Astrocyte of the cerebellum (primary cell): ENCODE measurements at regions not wholly inside any gene's neighbourhood (a gene's known extent, or its start where the extent isn't known, plus 50 kb on each side); places are given as distances from the start of the nearest gene placed in this dataset.

ENCODE experiments used
- DNase-seq: peaks from one replicate; pipeline ENCODE4 v3.0.0-alpha.2; 2011; ENCODE audit warnings: low read depth
- H3K4me3 ChIP-seq: 2 replicates; pipeline ENCODE4 v1.5.1; 2011; ENCODE audit warnings: mild to moderate bottlenecking, low read depth, low read length, moderate library complexity
- in situ Hi-C: cut with HindIII; loops from 2 replicates; pipeline ENCODE4 v1.10.0; 2017; ENCODE audit warnings: low sequenced_read_pairs
- TF ChIP-seq, protein P1 (sequence below): IDR thresholded peaks from 2 replicates; pipeline ENCODE4 v1.5.1; 2012; ENCODE audit warnings: low read length, low read depth, moderate library complexity, mild to moderate bottlenecking; ENCODE audit errors: missing control alignments

DNA sequence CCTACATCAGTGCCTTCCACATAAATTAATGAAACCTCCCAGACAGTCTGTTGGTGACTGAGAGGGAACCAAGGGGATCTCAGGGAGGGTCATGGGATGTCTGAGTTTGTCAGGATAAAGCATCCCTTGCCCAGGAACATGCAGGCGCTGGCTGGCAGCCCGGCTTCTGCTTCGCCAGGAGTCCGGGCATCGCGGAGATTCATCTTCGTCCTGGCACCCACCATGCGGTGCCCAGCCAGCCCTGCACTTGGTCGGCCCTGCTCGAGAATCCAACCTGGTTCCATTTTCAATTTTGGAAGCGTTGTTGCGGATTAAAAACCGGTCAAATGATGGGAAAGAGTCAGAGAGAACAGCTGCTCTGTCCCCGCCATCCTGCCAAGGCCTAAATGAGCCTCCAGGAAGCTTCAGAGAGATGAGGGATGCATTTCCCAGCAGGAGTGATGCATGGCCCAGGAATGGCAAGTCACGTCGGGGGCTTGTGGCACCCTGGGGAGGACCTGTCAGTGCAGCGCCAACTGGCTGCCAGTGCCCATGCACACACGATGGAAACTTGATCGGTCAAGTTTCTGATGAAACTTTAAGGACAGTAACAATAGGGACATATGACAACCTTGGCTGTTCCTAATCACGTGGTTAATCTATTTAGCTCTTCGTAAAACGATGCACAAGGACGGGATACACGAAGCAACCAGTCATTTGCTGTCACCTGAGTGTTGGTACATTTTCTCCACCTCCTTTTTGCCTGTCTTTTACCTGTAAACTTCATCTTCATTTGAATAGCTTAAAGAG is 260.8 kb upstream of the MKI67 start:
- H3K4me3 ChIP-seq: no peak overlapping the region
- no peak for DNase-seq
- in situ Hi-C loops: no loop called here
- TF ChIP-seq, protein P1, sequence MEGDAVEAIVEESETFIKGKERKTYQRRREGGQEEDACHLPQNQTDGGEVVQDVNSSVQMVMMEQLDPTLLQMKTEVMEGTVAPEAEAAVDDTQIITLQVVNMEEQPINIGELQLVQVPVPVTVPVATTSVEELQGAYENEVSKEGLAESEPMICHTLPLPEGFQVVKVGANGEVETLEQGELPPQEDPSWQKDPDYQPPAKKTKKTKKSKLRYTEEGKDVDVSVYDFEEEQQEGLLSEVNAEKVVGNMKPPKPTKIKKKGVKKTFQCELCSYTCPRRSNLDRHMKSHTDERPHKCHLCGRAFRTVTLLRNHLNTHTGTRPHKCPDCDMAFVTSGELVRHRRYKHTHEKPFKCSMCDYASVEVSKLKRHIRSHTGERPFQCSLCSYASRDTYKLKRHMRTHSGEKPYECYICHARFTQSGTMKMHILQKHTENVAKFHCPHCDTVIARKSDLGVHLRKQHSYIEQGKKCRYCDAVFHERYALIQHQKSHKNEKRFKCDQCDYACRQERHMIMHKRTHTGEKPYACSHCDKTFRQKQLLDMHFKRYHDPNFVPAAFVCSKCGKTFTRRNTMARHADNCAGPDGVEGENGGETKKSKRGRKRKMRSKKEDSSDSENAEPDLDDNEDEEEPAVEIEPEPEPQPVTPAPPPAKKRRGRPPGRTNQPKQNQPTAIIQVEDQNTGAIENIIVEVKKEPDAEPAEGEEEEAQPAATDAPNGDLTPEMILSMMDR: no peak

DNA sequence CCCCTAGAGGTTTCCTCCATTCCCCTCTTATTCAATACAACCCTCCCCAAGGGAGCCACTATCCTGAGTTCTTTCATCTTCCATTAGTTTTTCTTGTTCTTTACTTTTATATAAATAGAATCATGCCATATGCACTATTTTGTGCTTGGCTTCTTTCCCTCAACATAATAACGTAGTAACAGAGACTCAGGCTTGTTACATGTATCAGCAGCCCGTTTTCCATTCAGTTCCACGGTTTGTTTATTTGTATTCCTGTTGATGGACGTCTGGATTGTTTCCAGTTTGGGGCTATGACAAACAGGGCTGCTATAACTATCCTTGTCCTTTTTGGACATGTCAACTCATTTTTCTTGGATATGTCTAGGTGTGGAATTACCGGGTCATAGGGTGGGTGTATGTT is 264.4 kb upstream of the MKI67 start:
- in situ Hi-C loops: no loop called here
- TF ChIP-seq, protein P1: no peak
- no peak for DNase-seq
- no peak overlapping the region for H3K4me3 ChIP-seq

GRCh38 chr10:128393546-128393945 is 267.3 kb upstream of the MKI67 start:
- no peak overlapping the region for H3K4me3 ChIP-seq
- TF ChIP-seq, protein P1: no peak
- no peak for DNase-seq
- in situ Hi-C loops: no loop called here

DNA sequence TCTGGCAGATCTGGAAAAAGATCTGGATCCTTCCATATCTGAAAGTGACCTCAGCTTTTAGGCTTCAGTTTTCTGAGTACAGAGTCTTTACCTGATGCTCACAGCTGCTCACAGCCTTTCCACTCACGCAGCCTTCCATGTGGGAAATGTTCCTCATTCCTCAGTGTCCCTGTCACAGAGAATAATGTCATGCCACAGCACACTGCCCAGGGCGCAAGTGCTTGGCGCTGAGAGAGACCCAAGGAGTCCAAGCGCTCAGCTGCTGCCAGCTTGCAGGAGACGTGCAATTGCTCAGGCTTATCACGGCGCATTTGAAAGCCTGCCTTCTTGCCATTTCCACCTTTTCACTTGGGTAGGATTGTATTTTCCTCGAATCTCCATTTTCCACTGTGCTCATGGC is 271.9 kb upstream of the MKI67 start:
- TF ChIP-seq, protein P1: no peak
- in situ Hi-C loops: no loop called here
- no peak for DNase-seq
- no peak overlapping the region for H3K4me3 ChIP-seq

DNA sequence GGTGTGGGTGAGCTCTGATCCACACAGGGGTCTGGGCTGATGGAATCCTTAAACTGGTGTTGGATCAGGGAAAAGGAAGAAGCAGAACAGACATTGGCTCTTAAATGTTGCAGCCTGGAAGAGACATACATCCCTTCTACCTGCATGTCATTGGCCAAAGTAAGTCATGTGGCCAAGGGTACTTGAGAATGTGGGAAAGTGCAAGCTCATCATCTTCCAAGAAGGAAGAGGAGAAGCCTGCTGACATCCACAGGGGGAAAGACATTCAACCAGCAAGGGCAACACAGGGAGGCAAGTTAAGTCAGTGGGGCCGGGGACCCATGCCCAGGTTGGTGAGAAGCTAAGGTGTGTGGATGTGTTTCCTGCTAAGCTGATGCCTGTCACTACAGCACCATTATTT is 272.8 kb upstream of the MKI67 start:
- H3K4me3 ChIP-seq: no peak overlapping the region
- in situ Hi-C loops: no loop called here
- TF ChIP-seq, protein P1: no peak
- no peak for DNase-seq

GRCh38 chr10:128400564-128400963 is 274.3 kb upstream of the MKI67 start:
- no peak overlapping the region for H3K4me3 ChIP-seq
- in situ Hi-C loops: no loop called here
- DNase-seq: no peak
- TF ChIP-seq, protein P1: no peak
